ENCODE measurements at regions not wholly inside any gene's neighbourhood (a gene's known extent, or its start where the extent isn't known, plus 50 kb on each side); places are given as distances from the start of the nearest gene placed in this dataset.

DNA sequence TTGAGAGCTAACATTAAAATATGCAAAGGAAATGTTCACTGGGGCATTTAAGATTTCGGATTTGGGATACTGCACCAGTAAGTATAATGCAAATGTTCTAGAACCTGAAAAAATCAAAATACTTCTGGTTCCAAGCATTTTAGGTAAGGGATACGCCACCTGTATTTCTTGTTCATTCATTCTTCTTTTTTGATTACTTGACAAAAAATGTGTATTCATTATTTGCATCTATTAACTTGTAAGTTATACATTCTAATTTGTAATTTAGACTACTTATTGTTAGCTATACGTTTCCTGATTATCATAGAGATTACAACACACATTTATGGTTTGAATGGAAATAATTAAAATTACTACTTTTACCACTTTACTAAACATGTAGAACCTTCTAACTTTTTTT, 486.9 kb downstream of the SOX5 start:
- TF ChIP-seq, protein P1, sequence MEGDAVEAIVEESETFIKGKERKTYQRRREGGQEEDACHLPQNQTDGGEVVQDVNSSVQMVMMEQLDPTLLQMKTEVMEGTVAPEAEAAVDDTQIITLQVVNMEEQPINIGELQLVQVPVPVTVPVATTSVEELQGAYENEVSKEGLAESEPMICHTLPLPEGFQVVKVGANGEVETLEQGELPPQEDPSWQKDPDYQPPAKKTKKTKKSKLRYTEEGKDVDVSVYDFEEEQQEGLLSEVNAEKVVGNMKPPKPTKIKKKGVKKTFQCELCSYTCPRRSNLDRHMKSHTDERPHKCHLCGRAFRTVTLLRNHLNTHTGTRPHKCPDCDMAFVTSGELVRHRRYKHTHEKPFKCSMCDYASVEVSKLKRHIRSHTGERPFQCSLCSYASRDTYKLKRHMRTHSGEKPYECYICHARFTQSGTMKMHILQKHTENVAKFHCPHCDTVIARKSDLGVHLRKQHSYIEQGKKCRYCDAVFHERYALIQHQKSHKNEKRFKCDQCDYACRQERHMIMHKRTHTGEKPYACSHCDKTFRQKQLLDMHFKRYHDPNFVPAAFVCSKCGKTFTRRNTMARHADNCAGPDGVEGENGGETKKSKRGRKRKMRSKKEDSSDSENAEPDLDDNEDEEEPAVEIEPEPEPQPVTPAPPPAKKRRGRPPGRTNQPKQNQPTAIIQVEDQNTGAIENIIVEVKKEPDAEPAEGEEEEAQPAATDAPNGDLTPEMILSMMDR (IDR thresholded peaks at IDR 0.05; ENCODE audit: insufficient read depth, missing control alignments): no peak
- FAIRE-seq (no peak), DNase-seq (ENCODE audit: insufficient read length, low spot score) (no peak)

DNA sequence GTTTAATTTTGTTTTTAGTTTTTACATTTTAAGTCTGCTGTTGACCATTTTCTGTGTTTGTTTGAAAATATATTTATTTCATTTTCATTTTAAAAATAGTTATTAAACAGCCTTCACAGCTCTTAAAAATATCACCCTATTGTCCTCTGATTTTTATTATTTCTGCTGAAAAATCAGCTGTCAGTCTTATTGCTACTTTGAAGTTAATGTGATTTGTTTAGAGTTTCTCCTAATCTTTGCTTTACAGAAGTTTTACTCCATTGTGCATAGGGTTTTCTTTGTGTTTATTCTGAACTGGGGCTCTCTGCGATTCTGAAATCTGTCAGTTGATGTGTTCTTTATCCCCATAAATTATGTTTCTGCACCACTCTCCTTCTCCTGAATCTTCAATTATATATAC, 486.3 kb downstream of the SOX5 start:
- TF ChIP-seq, protein P1 (IDR thresholded peaks at IDR 0.05; ENCODE audit: insufficient read depth, missing control alignments): no peak
- DNase-seq (ENCODE audit: insufficient read length, low spot score): no peak
- no peak for FAIRE-seq

DNA sequence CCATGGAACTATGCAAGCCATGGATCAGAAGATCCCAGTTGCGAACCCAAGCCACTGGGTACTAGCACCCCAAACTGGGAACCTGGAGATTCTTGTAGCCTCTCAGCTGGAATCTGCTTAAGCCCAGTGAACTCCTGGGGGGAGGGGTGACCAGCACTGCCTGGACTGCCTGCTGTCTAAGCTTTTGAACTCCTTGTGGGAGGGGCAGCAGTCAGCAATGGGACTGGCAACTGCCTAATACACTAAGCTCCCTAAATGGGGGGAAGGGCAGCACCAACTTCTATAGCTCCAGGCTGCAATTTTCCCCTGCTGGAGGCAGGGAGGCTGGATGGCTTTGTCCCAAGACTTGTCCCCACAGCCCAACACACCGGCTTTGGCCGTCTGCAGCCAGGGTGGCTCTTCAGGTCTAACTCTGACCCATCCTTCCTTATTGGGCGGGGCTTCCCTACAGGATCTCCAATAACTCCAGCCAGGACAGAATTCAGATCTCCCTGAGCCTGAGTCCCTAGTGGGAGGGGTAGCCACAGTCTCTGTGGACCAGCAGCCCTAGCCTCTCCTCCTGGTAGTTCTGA, 485.1 kb downstream of the SOX5 start:
- TF ChIP-seq, protein P1 (IDR thresholded peaks at IDR 0.05; ENCODE audit: insufficient read depth, missing control alignments): no peak
- no peak for FAIRE-seq
- no peak for DNase-seq (ENCODE audit: insufficient read length, low spot score)

DNA sequence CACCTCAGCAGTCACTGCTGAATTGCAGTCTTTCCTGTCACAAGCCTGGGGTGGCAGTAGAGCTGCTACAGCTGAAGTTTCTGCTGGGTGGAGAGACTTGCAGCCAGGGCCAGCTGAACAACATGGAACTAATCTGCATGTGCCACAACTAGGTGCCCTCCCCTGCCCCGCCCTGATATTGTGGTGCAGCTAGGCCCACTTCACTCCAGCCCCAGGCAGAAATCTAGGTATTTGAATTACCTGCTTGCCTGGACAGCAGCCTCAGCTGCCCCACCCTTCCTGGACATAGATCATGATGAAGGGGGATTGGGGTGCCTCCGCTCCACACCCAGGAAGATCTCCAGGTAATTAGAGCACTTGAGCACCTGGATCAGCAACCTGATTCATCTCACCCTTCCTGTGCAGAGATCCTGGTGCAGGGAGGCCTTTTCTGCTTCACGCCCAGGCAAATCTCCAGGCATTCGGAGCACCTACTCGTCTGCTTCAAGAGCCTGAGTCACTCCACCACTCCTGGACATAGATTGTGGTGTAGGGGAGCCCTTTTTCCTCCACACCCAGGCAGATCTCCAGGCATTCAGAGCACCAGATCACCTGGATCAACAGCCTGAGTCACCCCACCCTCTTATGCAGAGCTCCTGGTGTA, 477.0 kb downstream of the SOX5 start:
- DNase-seq (ENCODE audit: insufficient read length, low spot score): no peak
- TF ChIP-seq, protein P1 (IDR thresholded peaks at IDR 0.05; ENCODE audit: insufficient read depth, missing control alignments): no peak
- no peak for FAIRE-seq

DNA sequence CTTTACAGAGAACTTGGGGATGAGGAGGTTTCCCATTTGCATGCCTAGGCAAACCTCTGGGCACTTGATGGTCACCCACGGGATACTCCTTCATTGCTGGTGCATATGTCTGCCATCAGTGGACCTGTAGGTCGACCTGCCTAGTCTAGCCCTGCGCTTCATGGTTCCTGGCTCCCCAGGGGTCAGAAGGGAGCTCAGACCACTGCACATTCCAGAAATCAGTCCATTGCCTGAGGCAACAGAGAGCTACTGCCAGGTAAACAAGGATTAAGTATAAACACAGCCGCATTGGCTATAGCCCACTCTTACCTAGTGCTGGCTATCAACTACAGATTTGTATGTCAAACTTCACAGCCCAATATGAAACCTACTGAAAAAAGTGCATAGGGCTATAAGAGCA, 476.4 kb downstream of the SOX5 start:
- TF ChIP-seq, protein P1 (IDR thresholded peaks at IDR 0.05; ENCODE audit: insufficient read depth, missing control alignments): no peak
- no peak for FAIRE-seq
- DNase-seq (ENCODE audit: insufficient read length, low spot score): no peak

DNA sequence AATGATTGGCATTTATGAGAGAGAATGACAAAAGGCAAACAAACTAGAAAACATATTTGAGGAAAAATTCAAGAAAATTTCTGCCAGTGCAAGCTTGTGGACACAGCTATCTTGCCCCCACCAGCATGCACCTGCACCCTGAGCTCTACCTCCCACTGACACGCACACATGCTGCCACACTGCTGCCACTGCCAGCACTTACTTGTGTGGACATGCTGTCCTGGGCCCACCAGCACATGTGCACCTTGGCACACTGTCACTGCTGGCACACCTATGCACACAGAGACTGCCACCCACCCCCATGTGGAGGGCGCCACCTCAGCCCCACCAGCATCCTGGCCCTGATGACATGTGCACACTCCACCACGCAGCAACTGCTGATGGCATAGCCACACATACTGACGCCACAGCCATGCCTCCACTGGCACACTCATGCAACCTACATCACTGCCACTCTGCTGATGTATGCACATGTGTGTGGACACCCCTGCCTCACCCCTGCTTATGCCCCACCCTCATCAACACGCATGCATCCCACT, 475.0 kb downstream of the SOX5 start:
- DNase-seq (ENCODE audit: insufficient read length, low spot score) (no peak), FAIRE-seq (no peak)
- TF ChIP-seq, protein P1 (IDR thresholded peaks at IDR 0.05; ENCODE audit: insufficient read depth, missing control alignments): no peak
